IMR-90 (cell line): ENCODE measurements at regions not wholly inside any gene's neighbourhood (a gene's known extent, or its start where the extent isn't known, plus 50 kb on each side); places are given as distances from the start of the nearest gene placed in this dataset.

ENCODE experiments used
- ATAC-seq: fragments of 200-7000 bp; cut with Tn5 transposase; 2 replicates; pipeline ENCODE4 v1.9.1; 2020; ENCODE audit warnings: low read depth, mild to moderate bottlenecking, moderate library complexity
- BruUV-seq: library from RNA; stranded (reverse); fragments of 400-500 nt; replicated peaks from 2 replicates; lab custom pipeline; 2021; lab: Mats Ljungman, UMichigan
- CTCF ChIA-PET: fragments of 300-600 bp; formaldehyde crosslinking; extraction: SDS; loops from one replicate; lab custom pipeline; 2021; ENCODE audit warnings: antibody characterized with exemption; lab: Yijun Ruan, JAX
- POLR2A ChIA-PET: fragments of 300-600 bp; sonication (Branson Sonifier 250); formaldehyde crosslinking; loops from one replicate; lab custom pipeline; 2022; ENCODE audit warnings: antibody characterized with exemption; ENCODE audit not compliant: unreplicated experiment; lab: Charles Lee
- DNase-seq: peaks from one replicate; pipeline ENCODE4 v3.0.0; 2013
- H2AFZ ChIP-seq: replicated peaks from 2 replicates; pipeline ENCODE3; 2013; ENCODE audit warnings: low read length, mild to moderate bottlenecking; ENCODE audit not compliant: poor library complexity
- H2AK5ac ChIP-seq: 2 replicates; pipeline ENCODE4 v1.6.1; 2013; ENCODE audit warnings: low read depth, low read length, inconsistent platforms
- H2AK9ac ChIP-seq: replicated peaks from 2 replicates; pipeline ENCODE3; 2013; ENCODE audit warnings: mild to moderate bottlenecking, low read depth, low read length, moderate library complexity; ENCODE audit not compliant: poor library complexity
- H2BK120ac ChIP-seq: 2 replicates; pipeline ENCODE4 v1.6.1; 2013; ENCODE audit warnings: low read depth, low read length, inconsistent platforms
- H2BK15ac ChIP-seq: 3 replicates; pipeline ENCODE4 v1.6.1; 2013; ENCODE audit warnings: low read depth, low read length, inconsistent platforms
- H2BK20ac ChIP-seq: 2 replicates; pipeline ENCODE4 v1.6.1; 2013; ENCODE audit warnings: low read depth, mild to moderate bottlenecking, inconsistent platforms, low read length, moderate library complexity
- H2BK5ac ChIP-seq: 2 replicates; pipeline ENCODE4 v1.6.1; 2013; ENCODE audit warnings: mild to moderate bottlenecking, low read depth, low read length, inconsistent platforms; ENCODE audit not compliant: poor library complexity, severe bottlenecking
- H3K14ac ChIP-seq: replicated peaks from 2 replicates; pipeline ENCODE4 v1.6.1; 2013; ENCODE audit warnings: low read depth, low read length, inconsistent platforms
- H3K18ac ChIP-seq: 2 replicates; pipeline ENCODE4 v1.6.1; 2013; ENCODE audit warnings: low read depth, low read length, control low read depth
- H3K23ac ChIP-seq: 2 replicates; pipeline ENCODE4 v1.6.1; 2013; ENCODE audit warnings: low read depth, low read length, inconsistent platforms
- H3K27ac ChIP-seq: 2 replicates; pipeline ENCODE4 v1.5.1; 2013; ENCODE audit warnings: mild to moderate bottlenecking, control low read depth, low read length; ENCODE audit not compliant: insufficient read depth
- H3K27me3 ChIP-seq: 2 replicates; pipeline ENCODE4 v1.6.1; 2013; ENCODE audit warnings: low read length; ENCODE audit not compliant: control insufficient read depth, insufficient read depth
- H3K36me3 ChIP-seq: 2 replicates; pipeline ENCODE4 v1.6.1; 2013; ENCODE audit warnings: low read length, mixed read lengths; ENCODE audit not compliant: control insufficient read depth, insufficient read depth
- H3K4ac ChIP-seq: 2 replicates; pipeline ENCODE4 v1.6.1; 2013; ENCODE audit warnings: low read depth, low read length, inconsistent platforms
- H3K4me1 ChIP-seq: 2 replicates; pipeline ENCODE4 v1.6.1; 2013; ENCODE audit warnings: low read length, mixed read lengths; ENCODE audit not compliant: control insufficient read depth, insufficient read depth
- H3K4me2 ChIP-seq: 2 replicates; pipeline ENCODE4 v1.6.1; 2013; ENCODE audit warnings: low read depth, mild to moderate bottlenecking, control low read depth, low read length, moderate library complexity
- H3K4me3 ChIP-seq: 2 replicates; pipeline ENCODE4 v1.5.1; 2013; ENCODE audit warnings: low read depth, mild to moderate bottlenecking, control low read depth, low read length, moderate library complexity; ENCODE audit not compliant: insufficient read depth
- H3K56ac ChIP-seq: 2 replicates; pipeline ENCODE4 v1.6.1; 2013; ENCODE audit warnings: low read length, inconsistent platforms; ENCODE audit not compliant: insufficient read depth; ENCODE audit errors: extremely low read depth
- H3K79me1 ChIP-seq, 2 experiments: 2 replicates each; pipeline ENCODE4 v1.6.1; 2013; ENCODE audit warnings: low read length in 2 of 2, inconsistent platforms in 1 of 2, low read depth in 1 of 2
- H3K9ac ChIP-seq: 2 replicates; pipeline ENCODE4 v1.6.1; 2013; ENCODE audit warnings: low read depth, low read length, control low read depth
- H3K9me1 ChIP-seq: 2 replicates; pipeline ENCODE4 v1.6.1; 2013; ENCODE audit warnings: low read length, inconsistent platforms; ENCODE audit not compliant: insufficient read depth
- H3K9me3 ChIP-seq: 2 replicates; pipeline ENCODE4 v1.6.1; 2013; ENCODE audit warnings: low read length; ENCODE audit not compliant: control insufficient read depth, insufficient read depth
- H4K20me1 ChIP-seq: 2 replicates; pipeline ENCODE4 v1.6.1; 2013; ENCODE audit warnings: low read length, inconsistent platforms; ENCODE audit not compliant: insufficient read depth
- H4K5ac ChIP-seq: 2 replicates; pipeline ENCODE4 v1.6.1; 2013; ENCODE audit warnings: mild to moderate bottlenecking, low read depth, low read length, control low read depth
- H4K8ac ChIP-seq, 2 experiments: 2 replicates each; pipeline ENCODE4 v1.6.1; 2013; ENCODE audit warnings: low read depth in 2 of 2, low read length in 2 of 2, control low read depth in 1 of 2, inconsistent platforms in 1 of 2
- H4K91ac ChIP-seq: 2 replicates; pipeline ENCODE4 v1.6.1; 2013; ENCODE audit warnings: low read depth, low read length, inconsistent platforms; ENCODE audit not compliant: insufficient read depth
- BHLHE40 ChIP-seq: fragments of 150-350 bp; IDR thresholded peaks from 2 replicates; pipeline ENCODE4 v1.6.1; 2016; ENCODE audit warnings: mild to moderate bottlenecking, low read depth, low read length
- CEBPB ChIP-seq: IDR thresholded peaks from 2 replicates; pipeline ENCODE4 v1.6.1; 2012; ENCODE audit warnings: low read depth, low read length, improper control_type of control experiment
- CHD1 ChIP-seq: IDR thresholded peaks from 2 replicates; pipeline ENCODE4 v1.6.1; 2012; ENCODE audit warnings: low read depth, low read length, improper control_type of control experiment
- ELK1 ChIP-seq: fragments of 150-350 bp; IDR thresholded peaks from 2 replicates; pipeline ENCODE4 v1.6.1; 2016; ENCODE audit warnings: low read depth, mild to moderate bottlenecking, low read length, moderate library complexity, borderline replicate concordance
- FOS ChIP-seq: fragments of 150-350 bp; IDR thresholded peaks from 2 replicates; pipeline ENCODE4 v1.6.1; 2016; ENCODE audit warnings: low read depth, low read length
- MAFK ChIP-seq: IDR thresholded peaks from 2 replicates; pipeline ENCODE4 v1.6.1; 2012; ENCODE audit warnings: low read depth, low read length, improper control_type of control experiment
- MAZ ChIP-seq: IDR thresholded peaks from 2 replicates; pipeline ENCODE4 v1.6.1; 2012; ENCODE audit warnings: low read depth, mild to moderate bottlenecking, low read length, improper control_type of control experiment, moderate library complexity, borderline replicate concordance
- MXI1 ChIP-seq: IDR thresholded peaks from 2 replicates; pipeline ENCODE4 v1.6.1; 2012; ENCODE audit warnings: low read depth, mild to moderate bottlenecking, low read length, moderate library complexity, borderline replicate concordance
- NFE2L2 ChIP-seq: fragments of 150-350 bp; IDR thresholded peaks from 2 replicates; pipeline ENCODE4 v1.6.1; 2016; ENCODE audit warnings: low read depth, mild to moderate bottlenecking, low read length
- POLR2A ChIP-seq: IDR thresholded peaks from 2 replicates; pipeline ENCODE4 v1.6.1; 2012; ENCODE audit warnings: mild to moderate bottlenecking, low read depth, low read length
- RAD21 ChIP-seq: IDR thresholded peaks from 2 replicates; pipeline ENCODE4 v1.6.1; 2012; ENCODE audit warnings: low read length, improper control_type of control experiment
- RCOR1 ChIP-seq: IDR thresholded peaks from 2 replicates; pipeline ENCODE4 v1.6.1; 2012; ENCODE audit warnings: mild to moderate bottlenecking, low read length, improper control_type of control experiment; ENCODE audit not compliant: insufficient replicate concordance
- RFX5 ChIP-seq: IDR thresholded peaks from 2 replicates; pipeline ENCODE4 v1.8.0; 2012; ENCODE audit warnings: low read depth, mild to moderate bottlenecking, low read length, moderate library complexity
- SMC3 ChIP-seq: fragments of 150-350 bp; IDR thresholded peaks from 2 replicates; pipeline ENCODE4 v1.6.1; 2016; ENCODE audit warnings: low read depth, mild to moderate bottlenecking, antibody characterized with exemption, low read length, moderate library complexity
- WGBS, 2 experiments: methylation state at CpG; one replicate each; pipeline versions ENCODE4 v1.1.5 to v1.1.7; 2013; ENCODE audit warnings: missing lambda C conversion rate in 2 of 2; ENCODE audit not compliant: insufficient read length in 1 of 2; ENCODE audit errors: extremely low coverage in 2 of 2; 5-methylcytosine and 5-hydroxymethylcytosine counted together
- dilution Hi-C: fragments of 300-500 bp; cut with HindIII; formaldehyde crosslinking; loops from one replicate; pipeline ENCODE4 v1.14.3; 2018; ENCODE audit warnings: low sequenced_read_pairs; ENCODE audit not compliant: unreplicated experiment
- in situ Hi-C: fragments of 300-500 bp; cut with MboI; formaldehyde crosslinking; loops from 3 replicates; pipeline ENCODE4 v1.14.3; 2019; ENCODE audit warnings: low sequenced_read_pairs, inconsistent platforms, mixed read lengths
- intact Hi-C: fragments of 100-400 bp; cut with micrococcal nuclease; formaldehyde crosslinking; loops from 2 replicates; pipeline ENCODE4 v1.10.0; 2022
- TF ChIP-seq, protein P1 (sequence below): conservative IDR thresholded peaks from 2 replicates; pipeline ENCODE4 v1.5.1; 2012; ENCODE audit warnings: mild to moderate bottlenecking, low read depth, low read length, improper control_type of control experiment
- TF ChIP-seq, protein P2 (sequence below): fragments of 150-350 bp; IDR thresholded peaks from 2 replicates; pipeline ENCODE4 v1.6.1; 2017; ENCODE audit warnings: mild to moderate bottlenecking, antibody characterized with exemption, low read length, low read depth

- no TSS peak for BruUV-seq
- Histone ChIP-seq H2BK5ac (peak overlapping the region; percentile 4), H3K4me2 (no peak overlapping the region), H3K79me1 (no peaks in the 10 kb centered on the region), H3K4ac (no peak overlapping the region), H2BK120ac (peak overlapping the region; percentile 21; the same call in 1 of the 2 replicates), H3K9me3 (no peaks in the 10 kb centered on the region), H2BK20ac (peak overlapping the region; percentile 72; the same call in 1 of the 2 replicates), H2AK9ac (no peak overlapping the region), H3K18ac (peak overlapping the region; percentile 80; the same call in 1 of the 2 replicates), H3K27ac (no peak overlapping the region), H3K14ac (no peak overlapping the region), H4K5ac (peak overlapping the region; percentile 91; the same call in 1 of the 2 replicates), H4K20me1 (no peaks in the 10 kb centered on the region), H3K23ac (no peak overlapping the region), H2AK5ac (no peak overlapping the region), H4K8ac (peak overlapping the region in 1 of 2 experiments; percentile 28; a peak in 2 of 4 replicates), H2AFZ (no peak overlapping the region), H3K27me3 (no peaks in the 10 kb centered on the region), H3K4me1 (peaks cover 3% of the 10 kb centered on the region), H3K4me3 (no peak overlapping the region), H4K91ac (no peak overlapping the region), H3K9ac (no peak overlapping the region), H3K56ac (no peak overlapping the region), H3K36me3 (no peaks in the 10 kb centered on the region), H2BK15ac (no peak overlapping the region), H3K9me1 (no peaks in the 10 kb centered on the region; the same call in 1 of the 2 replicates)
- WGBS, 2 experiments, result no CpG with 5 or more reads among the region's 1 CpG
- in situ Hi-C loops, result no loop called here
- TF ChIP-seq RCOR1, result no peak
- no peak for TF ChIP-seq RFX5
- no peak for TF ChIP-seq ELK1
- no peak for TF ChIP-seq NFE2L2
- no peak for TF ChIP-seq MXI1
- no peak for TF ChIP-seq FOS
- no peak for TF ChIP-seq CHD1
- TF ChIP-seq RAD21, result no peak
- no peak for TF ChIP-seq POLR2A
- no peak for TF ChIP-seq MAFK
- no peak for TF ChIP-seq CEBPB
- TF ChIP-seq, protein P1, sequence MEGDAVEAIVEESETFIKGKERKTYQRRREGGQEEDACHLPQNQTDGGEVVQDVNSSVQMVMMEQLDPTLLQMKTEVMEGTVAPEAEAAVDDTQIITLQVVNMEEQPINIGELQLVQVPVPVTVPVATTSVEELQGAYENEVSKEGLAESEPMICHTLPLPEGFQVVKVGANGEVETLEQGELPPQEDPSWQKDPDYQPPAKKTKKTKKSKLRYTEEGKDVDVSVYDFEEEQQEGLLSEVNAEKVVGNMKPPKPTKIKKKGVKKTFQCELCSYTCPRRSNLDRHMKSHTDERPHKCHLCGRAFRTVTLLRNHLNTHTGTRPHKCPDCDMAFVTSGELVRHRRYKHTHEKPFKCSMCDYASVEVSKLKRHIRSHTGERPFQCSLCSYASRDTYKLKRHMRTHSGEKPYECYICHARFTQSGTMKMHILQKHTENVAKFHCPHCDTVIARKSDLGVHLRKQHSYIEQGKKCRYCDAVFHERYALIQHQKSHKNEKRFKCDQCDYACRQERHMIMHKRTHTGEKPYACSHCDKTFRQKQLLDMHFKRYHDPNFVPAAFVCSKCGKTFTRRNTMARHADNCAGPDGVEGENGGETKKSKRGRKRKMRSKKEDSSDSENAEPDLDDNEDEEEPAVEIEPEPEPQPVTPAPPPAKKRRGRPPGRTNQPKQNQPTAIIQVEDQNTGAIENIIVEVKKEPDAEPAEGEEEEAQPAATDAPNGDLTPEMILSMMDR, result no peak
- TF ChIP-seq BHLHE40, result no peak
- TF ChIP-seq, protein P2, sequence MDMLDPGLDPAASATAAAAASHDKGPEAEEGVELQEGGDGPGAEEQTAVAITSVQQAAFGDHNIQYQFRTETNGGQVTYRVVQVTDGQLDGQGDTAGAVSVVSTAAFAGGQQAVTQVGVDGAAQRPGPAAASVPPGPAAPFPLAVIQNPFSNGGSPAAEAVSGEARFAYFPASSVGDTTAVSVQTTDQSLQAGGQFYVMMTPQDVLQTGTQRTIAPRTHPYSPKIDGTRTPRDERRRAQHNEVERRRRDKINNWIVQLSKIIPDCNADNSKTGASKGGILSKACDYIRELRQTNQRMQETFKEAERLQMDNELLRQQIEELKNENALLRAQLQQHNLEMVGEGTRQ, result no peak
- no peak for TF ChIP-seq MAZ
- TF ChIP-seq SMC3, result no peak
- ChIA-PET POLR2A (no interaction called here), CTCF (no interaction called here)
- ATAC-seq (no peak), DNase-seq (peak; percentile 55)
- dilution Hi-C loops, result no loop called here
- intact Hi-C loops, result no loop called here
Observed at GRCh38 chr7:81534996-81535395, 234.9 kb downstream of the HGF start.
